ENCODE measurements at regions not wholly inside any gene's neighbourhood (a gene's known extent, or its start where the extent isn't known, plus 50 kb on each side); places are given as distances from the start of the nearest gene placed in this dataset.

DNA sequence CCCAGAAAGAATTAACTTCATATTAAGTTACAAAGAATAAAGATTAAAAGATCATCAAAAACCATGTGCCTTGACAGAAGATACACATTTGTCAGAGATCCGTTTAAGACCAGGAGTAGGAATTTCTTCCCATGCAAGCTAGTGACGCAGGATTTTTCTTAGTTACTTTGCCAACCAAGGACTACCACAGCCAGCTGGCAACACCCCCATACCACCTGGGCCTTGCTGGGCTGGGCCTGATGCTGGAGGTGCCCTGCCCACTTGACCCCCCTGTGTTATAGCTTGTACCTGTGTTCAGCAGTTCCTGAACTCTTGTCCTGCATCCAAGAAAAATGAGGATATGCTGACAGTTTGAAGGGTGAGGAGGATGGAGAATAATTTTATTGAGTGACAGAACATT, 290.9 kb upstream of the SMC2 start:
- H3K27me3 Mint-ChIP-seq: no peaks in the 10 kb centered on the region
- H3K4me1 Mint-ChIP-seq: peaks cover 4% of the 10 kb centered on the region
- no peak overlapping the region for H3K27ac Mint-ChIP-seq
- H3K36me3 Mint-ChIP-seq: no peaks in the 10 kb centered on the region
- no peaks in the 10 kb centered on the region for H3K9me3 Mint-ChIP-seq
- H3K4me3 Mint-ChIP-seq: no peak overlapping the region

GRCh38 chr9:103804077-103804735, 289.9 kb upstream of the SMC2 start:
- Mint-ChIP-seq H3K27me3 (no peaks in the 10 kb centered on the region), H3K27ac (no peak overlapping the region), H3K36me3 (no peaks in the 10 kb centered on the region), H3K4me1 (no peaks in the 10 kb centered on the region), H3K9me3 (no peaks in the 10 kb centered on the region), H3K4me3 (no peak overlapping the region)

DNA sequence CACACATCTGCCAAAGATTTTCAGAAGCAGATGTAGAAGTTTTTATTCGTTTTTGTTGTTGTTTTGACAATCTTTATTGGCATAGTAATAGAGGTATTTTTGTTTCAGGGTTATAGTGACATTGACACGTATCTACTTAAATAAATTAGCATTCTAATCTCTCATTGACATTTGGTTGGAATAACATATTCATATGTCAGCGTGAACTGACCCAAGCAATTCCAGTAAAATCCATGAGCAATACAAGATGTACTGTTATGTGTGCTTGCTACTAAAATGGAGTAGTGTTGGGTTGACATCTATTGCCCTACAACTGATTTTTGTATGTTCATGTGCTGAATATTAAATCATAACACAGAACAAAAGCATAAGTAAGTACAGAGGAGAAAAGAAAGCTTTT, 284.4 kb upstream of the SMC2 start:
- Mint-ChIP-seq H3K4me3 (no peak overlapping the region), H3K27me3 (no peaks in the 10 kb centered on the region), H3K36me3 (no peaks in the 10 kb centered on the region), H3K9me3 (no peaks in the 10 kb centered on the region), H3K27ac (no peak overlapping the region), H3K4me1 (no peaks in the 10 kb centered on the region)

DNA sequence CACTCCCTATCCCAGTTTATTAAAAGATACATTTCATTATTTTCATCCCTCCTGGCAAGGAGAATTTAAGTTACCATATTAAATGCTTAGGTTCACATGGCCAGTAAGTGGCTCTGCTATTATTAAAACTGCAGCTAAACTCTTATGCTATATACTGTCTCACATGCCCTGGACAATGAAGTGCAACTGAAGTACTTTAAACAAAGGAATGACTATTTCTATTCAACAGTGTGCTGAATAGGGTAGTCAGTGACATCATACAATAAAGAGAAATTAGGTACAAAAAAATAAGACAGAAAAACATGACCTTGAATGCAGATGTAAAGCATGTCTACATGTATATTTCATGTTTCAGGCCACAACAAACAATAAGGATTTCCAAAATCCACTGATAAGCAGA, 282.6 kb upstream of the SMC2 start:
- Mint-ChIP-seq H3K4me3 (no peak overlapping the region), H3K9me3 (no peaks in the 10 kb centered on the region), H3K27me3 (peaks cover 2% of the 10 kb centered on the region), H3K4me1 (no peaks in the 10 kb centered on the region), H3K27ac (no peak overlapping the region), H3K36me3 (no peaks in the 10 kb centered on the region)

DNA sequence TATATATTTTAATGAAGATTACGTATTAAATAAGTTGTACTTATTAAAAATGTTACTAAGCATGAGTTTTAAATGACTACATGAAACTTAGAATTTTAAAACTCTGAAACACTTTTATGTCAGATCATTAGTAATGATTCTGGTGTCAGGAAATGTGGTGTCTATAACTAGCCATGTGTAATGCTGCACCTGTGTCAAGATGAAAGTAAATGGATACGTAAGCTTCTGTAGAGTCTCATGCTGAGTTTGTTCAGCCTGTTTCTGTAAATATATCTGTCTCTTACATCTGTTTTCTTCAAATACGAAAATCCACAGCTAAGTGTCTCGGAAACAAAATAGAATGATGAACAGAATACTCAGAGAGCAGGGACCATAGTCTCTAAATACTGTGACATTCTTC, 278.0 kb upstream of the SMC2 start:
- Mint-ChIP-seq H3K36me3 (no peaks in the 10 kb centered on the region), H3K27me3 (peaks cover 2% of the 10 kb centered on the region), H3K27ac (no peak overlapping the region), H3K9me3 (no peaks in the 10 kb centered on the region), H3K4me3 (no peak overlapping the region), H3K4me1 (no peaks in the 10 kb centered on the region)

- H3K27ac Mint-ChIP-seq: no peak overlapping the region
- no peak overlapping the region for H3K4me3 Mint-ChIP-seq
- H3K27me3 Mint-ChIP-seq: peaks cover 2% of the 10 kb centered on the region
- H3K4me1 Mint-ChIP-seq: no peaks in the 10 kb centered on the region
- no peaks in the 10 kb centered on the region for H3K9me3 Mint-ChIP-seq
- no peaks in the 10 kb centered on the region for H3K36me3 Mint-ChIP-seq
These were observed 274.2 kb upstream of the SMC2 start for GRCh38 chr9:103819936-103820335.

- no peaks in the 10 kb centered on the region for H3K9me3 Mint-ChIP-seq
- no peaks in the 10 kb centered on the region for H3K27me3 Mint-ChIP-seq
- no peak overlapping the region for H3K27ac Mint-ChIP-seq
- no peaks in the 10 kb centered on the region for H3K36me3 Mint-ChIP-seq
- no peak overlapping the region for H3K4me3 Mint-ChIP-seq
- H3K4me1 Mint-ChIP-seq: no peaks in the 10 kb centered on the region
These were observed 273.0 kb upstream of the SMC2 start for GRCh38 chr9:103821115-103821514.

DNA sequence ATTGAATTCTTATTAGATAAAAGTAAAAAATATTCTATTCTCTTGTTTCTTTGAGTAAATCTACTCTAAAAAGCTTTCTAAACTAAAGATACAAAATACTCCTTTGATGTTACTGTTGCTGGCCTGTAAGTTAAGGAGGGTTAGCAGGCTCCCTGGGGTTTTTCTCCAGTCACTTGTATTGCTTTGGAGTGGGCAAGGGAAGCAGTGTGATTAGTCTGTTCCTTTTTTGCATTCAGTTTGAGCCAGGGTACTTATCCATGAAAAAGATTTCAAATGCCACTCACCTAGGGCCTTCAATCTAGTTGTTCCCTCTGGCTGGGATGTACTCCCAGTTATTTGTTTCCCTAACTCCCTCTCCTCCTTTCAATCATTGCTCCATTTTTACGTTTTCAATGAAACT, 256.2 kb upstream of the SMC2 start:
- Mint-ChIP-seq H3K27me3 (peaks cover 1% of the 10 kb centered on the region), H3K4me1 (no peaks in the 10 kb centered on the region), H3K27ac (no peak overlapping the region), H3K9me3 (no peaks in the 10 kb centered on the region), H3K36me3 (no peaks in the 10 kb centered on the region), H3K4me3 (no peak overlapping the region)

GRCh38 chr9:103839197-103839596, 254.9 kb upstream of the SMC2 start:
- Mint-ChIP-seq H3K27ac (no peak overlapping the region), H3K36me3 (no peaks in the 10 kb centered on the region), H3K4me1 (no peaks in the 10 kb centered on the region), H3K9me3 (no peaks in the 10 kb centered on the region), H3K27me3 (peaks cover 1% of the 10 kb centered on the region), H3K4me3 (no peak overlapping the region)

DNA sequence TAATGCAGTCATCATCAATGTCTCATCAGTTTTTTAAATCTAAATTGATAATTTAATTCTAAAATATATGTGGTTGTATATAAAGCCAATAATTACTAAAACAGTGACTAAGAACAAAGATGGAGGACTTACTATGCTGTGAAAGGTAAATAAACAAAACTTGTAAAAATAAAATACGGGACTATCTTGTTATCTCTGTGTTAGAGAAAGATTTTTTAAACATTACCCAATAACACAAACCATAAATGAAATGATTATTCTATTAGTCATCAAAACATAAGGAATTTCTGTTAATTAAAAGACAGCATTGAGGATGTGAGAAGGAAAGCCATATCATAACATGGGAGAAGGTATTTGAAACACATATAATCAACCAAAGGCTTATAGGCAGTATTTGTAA, 226.2 kb upstream of the SMC2 start:
- Mint-ChIP-seq H3K36me3 (no peaks in the 10 kb centered on the region), H3K27me3 (no peaks in the 10 kb centered on the region), H3K9me3 (no peaks in the 10 kb centered on the region), H3K27ac (no peak overlapping the region), H3K4me1 (no peaks in the 10 kb centered on the region), H3K4me3 (no peak overlapping the region)

GRCh38 chr9:103872811-103873210, 221.3 kb upstream of the SMC2 start:
- Mint-ChIP-seq H3K27me3 (no peaks in the 10 kb centered on the region), H3K9me3 (no peaks in the 10 kb centered on the region), H3K36me3 (no peaks in the 10 kb centered on the region), H3K4me1 (no peaks in the 10 kb centered on the region), H3K4me3 (no peak overlapping the region), H3K27ac (no peak overlapping the region)

DNA sequence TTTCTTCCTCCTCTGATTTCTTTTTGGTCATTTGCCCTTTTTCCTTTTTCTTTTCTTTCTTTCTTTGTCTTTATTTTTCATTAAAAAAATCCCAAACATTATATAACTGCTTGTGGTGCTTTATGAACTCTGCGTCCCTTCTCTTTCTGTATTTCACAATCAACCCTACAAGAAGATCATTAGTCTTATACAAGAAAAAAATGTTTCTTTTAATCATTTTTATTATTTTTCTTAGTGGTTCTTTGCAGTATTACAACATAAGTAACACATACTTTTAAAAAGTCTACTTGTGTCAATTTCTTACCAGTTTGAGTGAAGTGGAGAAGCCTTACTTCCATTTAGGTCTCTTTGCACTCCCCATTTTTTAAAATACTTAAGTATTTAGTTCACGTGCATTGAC, 212.7 kb upstream of the SMC2 start:
- Mint-ChIP-seq H3K4me3 (no peak overlapping the region), H3K27me3 (no peaks in the 10 kb centered on the region), H3K4me1 (no peaks in the 10 kb centered on the region), H3K36me3 (no peaks in the 10 kb centered on the region), H3K27ac (no peak overlapping the region), H3K9me3 (no peaks in the 10 kb centered on the region)

GRCh38 chr9:103889989-103890388, 204.1 kb upstream of the SMC2 start:
- H3K4me3 Mint-ChIP-seq: no peak overlapping the region
- peaks cover 3% of the 10 kb centered on the region for H3K27me3 Mint-ChIP-seq
- H3K9me3 Mint-ChIP-seq: peaks cover 4% of the 10 kb centered on the region
- no peak overlapping the region for H3K27ac Mint-ChIP-seq
- H3K4me1 Mint-ChIP-seq: no peaks in the 10 kb centered on the region
- H3K36me3 Mint-ChIP-seq: no peaks in the 10 kb centered on the region

- H3K4me3 Mint-ChIP-seq: no peak overlapping the region
- peaks cover 3% of the 10 kb centered on the region for H3K27me3 Mint-ChIP-seq
- no peak overlapping the region for H3K27ac Mint-ChIP-seq
- H3K4me1 Mint-ChIP-seq: no peaks in the 10 kb centered on the region
- peaks cover 4% of the 10 kb centered on the region for H3K9me3 Mint-ChIP-seq
- H3K36me3 Mint-ChIP-seq: no peaks in the 10 kb centered on the region
These were observed 199.9 kb upstream of the SMC2 start for GRCh38 chr9:103894184-103894583.

DNA sequence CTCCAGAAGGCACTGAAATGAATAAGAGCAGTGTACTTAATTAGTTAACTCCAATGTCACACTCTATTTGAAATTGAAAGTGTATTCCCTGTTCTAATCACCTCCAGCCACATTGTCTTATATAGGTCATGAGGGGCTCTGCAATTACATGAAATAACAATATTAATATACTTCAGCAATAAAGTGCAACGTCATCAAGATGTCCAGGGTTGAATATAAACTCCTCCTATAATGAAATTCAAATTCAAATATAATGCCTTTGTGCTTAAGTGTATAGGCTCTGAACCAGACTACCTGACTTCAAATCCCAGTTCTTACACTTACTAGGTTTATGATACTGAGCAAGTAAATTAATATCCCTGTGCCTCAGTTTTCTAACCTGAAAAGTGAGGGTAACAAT, 195.6 kb upstream of the SMC2 start:
- no peaks in the 10 kb centered on the region for H3K27me3 Mint-ChIP-seq
- no peaks in the 10 kb centered on the region for H3K36me3 Mint-ChIP-seq
- H3K4me1 Mint-ChIP-seq: no peaks in the 10 kb centered on the region
- peaks cover 4% of the 10 kb centered on the region for H3K9me3 Mint-ChIP-seq
- H3K27ac Mint-ChIP-seq: no peak overlapping the region
- H3K4me3 Mint-ChIP-seq: no peak overlapping the region

DNA sequence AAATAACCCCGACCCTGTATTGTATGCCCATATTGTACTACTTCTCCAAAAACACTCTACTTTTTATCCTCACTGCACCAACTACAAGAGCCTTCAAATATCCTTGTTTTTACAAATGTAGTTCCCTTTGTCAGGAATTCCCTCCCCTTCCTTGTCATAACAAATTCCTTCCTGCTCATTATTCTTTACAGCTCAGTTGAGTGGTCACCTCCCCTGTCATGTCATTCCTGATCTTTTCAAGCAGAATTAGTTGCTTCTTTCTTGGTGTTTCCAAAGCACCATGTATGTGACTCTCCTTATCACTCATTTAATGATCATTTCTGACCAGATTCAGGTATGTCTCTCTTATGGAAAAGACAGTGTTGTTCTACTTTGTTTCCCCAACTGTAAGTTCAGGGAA, 194.2 kb upstream of the SMC2 start:
- Mint-ChIP-seq H3K27ac (no peak overlapping the region), H3K27me3 (no peaks in the 10 kb centered on the region), H3K4me3 (no peak overlapping the region), H3K36me3 (no peaks in the 10 kb centered on the region), H3K4me1 (no peaks in the 10 kb centered on the region), H3K9me3 (no peaks in the 10 kb centered on the region)

DNA sequence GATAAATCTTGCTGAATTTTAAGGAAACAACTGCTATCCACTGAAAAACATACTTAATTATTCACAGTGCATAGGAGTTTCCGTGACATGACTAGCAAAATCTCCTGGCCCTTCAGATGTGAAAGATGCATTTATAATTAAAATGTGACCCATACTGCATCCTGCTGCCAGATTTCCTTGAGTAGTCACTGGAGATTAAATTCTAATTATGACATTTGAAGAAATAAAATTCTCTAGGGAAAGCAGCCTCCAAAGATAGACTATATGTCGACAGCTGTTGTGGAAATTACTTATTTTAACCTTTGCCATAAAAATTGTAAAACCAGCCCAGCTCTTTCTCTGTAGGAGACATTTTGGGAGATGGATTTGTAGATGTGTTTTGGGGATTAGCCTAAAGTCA, 193.6 kb upstream of the SMC2 start:
- Mint-ChIP-seq H3K4me3 (no peak overlapping the region), H3K9me3 (no peaks in the 10 kb centered on the region), H3K4me1 (no peaks in the 10 kb centered on the region), H3K36me3 (no peaks in the 10 kb centered on the region), H3K27me3 (no peaks in the 10 kb centered on the region), H3K27ac (no peak overlapping the region)
